ENCODE measurements at regions not wholly inside any gene's neighbourhood (a gene's known extent, or its start where the extent isn't known, plus 50 kb on each side); places are given as distances from the start of the nearest gene placed in this dataset.
"Not testable (repeated sequence)": the region's sequence is repeated elsewhere in the genome, so short reads cannot be mapped to it uniquely, and the experiment has no call there.

- H3K36me3 Mint-ChIP-seq (ENCODE audit: low read depth); H3K4me1 Mint-ChIP-seq; H3K9me3 Mint-ChIP-seq; H3K27ac Mint-ChIP-seq; H3K27me3 Mint-ChIP-seq; H3K4me3 Mint-ChIP-seq; DNase-seq; intact Hi-C loops (cut with micrococcal nuclease); ATAC-seq (ENCODE audit: low read depth); CTCF ChIA-PET; POLR2A ChIA-PET: not testable (repeated sequence)
Observed at GRCh38 chr14:105718787-105719186, 192.4 kb downstream of the TMEM121 start.

GRCh38 chr14:105720106-105720505 lies 193.7 kb downstream of the TMEM121 start:
- H3K4me3 Mint-ChIP-seq; H3K4me1 Mint-ChIP-seq; intact Hi-C loops (cut with micrococcal nuclease); DNase-seq; CTCF ChIA-PET; H3K36me3 Mint-ChIP-seq (ENCODE audit: low read depth); H3K27ac Mint-ChIP-seq; ATAC-seq (ENCODE audit: low read depth); POLR2A ChIA-PET; H3K27me3 Mint-ChIP-seq; H3K9me3 Mint-ChIP-seq: not testable (repeated sequence)

DNA sequence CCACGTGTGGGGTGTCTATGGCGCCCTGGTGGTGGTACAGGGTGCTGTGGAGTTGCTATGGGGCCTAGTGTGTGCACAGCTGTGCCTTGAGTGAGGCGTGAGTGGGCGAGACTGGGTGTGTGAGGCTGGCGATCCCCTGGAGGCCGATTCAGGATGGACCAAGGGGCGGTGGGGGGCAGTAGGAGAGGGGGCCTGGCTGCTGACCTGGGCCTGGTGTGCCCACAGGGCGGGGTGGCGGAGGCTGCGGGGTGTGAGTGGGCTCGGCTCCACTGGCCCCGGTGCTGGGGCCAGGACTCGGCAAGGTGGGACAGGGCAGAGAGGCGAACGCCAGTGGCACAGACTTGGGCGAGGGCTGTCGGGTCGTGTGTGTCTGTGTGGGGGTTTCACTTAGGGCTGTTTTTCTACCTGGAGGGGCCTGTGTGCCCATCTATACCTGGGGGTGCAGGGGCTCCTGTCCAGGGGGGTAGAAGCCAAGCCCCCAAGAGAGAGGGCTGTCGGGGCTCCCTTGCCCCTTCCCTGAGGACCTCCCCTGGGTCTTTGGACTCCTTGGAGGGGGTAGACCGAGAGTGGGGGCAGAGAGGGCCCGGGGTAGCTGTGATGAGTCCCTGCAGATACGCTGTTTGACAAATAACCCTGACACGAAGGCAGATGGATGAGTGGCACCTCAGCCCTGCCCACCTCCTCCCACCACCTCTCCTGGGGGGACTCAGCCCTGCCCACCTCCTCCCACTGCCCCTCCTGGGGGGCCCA lies 194.6 kb downstream of the TMEM121 start:
- H3K36me3 Mint-ChIP-seq (ENCODE audit: low read depth); intact Hi-C loops (cut with micrococcal nuclease); POLR2A ChIA-PET; H3K27ac Mint-ChIP-seq; DNase-seq; H3K27me3 Mint-ChIP-seq; H3K9me3 Mint-ChIP-seq; ATAC-seq (ENCODE audit: low read depth); CTCF ChIA-PET; H3K4me3 Mint-ChIP-seq; H3K4me1 Mint-ChIP-seq: not testable (repeated sequence)

- not testable (repeated sequence) for ATAC-seq (ENCODE audit: low read depth)
Observed at GRCh38 chr14:105721602-105721970, 195.2 kb downstream of the TMEM121 start.

DNA sequence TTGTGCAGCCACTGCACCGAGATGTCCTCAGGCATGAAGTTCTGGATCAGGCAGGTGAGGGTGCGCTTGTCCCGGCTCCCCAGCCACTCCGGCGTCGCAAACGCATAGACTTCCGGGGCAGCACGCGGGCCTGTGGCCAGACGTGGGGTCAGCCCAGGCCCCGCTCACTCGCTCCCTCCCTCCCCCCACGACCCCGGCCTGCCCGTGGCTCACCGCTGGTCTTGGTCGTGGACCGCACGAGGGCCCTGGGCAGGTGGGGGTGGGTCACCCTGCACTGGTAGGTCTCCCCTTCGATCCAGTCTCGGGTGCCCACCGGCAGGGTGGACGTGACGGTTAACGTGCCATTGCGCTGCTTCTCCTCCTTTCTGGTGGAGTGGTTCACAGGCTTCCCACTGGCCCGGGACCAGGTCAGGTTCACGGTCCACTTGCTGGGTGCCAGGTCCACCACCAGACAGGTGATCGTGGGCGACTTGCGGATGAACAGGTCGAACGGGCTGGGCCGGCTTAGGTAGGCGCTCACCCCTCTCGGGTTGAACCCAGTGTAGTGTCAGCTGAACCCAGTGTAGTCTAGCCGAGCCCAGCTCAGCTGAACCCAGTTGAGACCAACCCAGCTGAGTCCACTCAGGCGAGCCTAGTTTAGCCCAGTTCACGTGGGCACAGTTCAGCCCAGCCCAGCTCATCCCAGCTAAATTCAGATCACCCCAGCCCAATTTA lies 195.8 kb downstream of the TMEM121 start:
- POLR2A ChIA-PET; ATAC-seq (ENCODE audit: low read depth); intact Hi-C loops (cut with micrococcal nuclease); DNase-seq; H3K4me1 Mint-ChIP-seq; H3K36me3 Mint-ChIP-seq (ENCODE audit: low read depth); H3K9me3 Mint-ChIP-seq; CTCF ChIA-PET; H3K27ac Mint-ChIP-seq; H3K4me3 Mint-ChIP-seq; H3K27me3 Mint-ChIP-seq: not testable (repeated sequence)

More at GRCh38 chr14:105721602-105721970, 195.2 kb downstream of the TMEM121 start:
- DNase-seq; CTCF ChIA-PET; H3K27ac Mint-ChIP-seq; H3K4me1 Mint-ChIP-seq; POLR2A ChIA-PET; H3K4me3 Mint-ChIP-seq; H3K27me3 Mint-ChIP-seq; intact Hi-C loops (cut with micrococcal nuclease); H3K36me3 Mint-ChIP-seq (ENCODE audit: low read depth); H3K9me3 Mint-ChIP-seq: not testable (repeated sequence)

- H3K27me3 Mint-ChIP-seq; H3K27ac Mint-ChIP-seq; H3K4me3 Mint-ChIP-seq; CTCF ChIA-PET; ATAC-seq (ENCODE audit: low read depth); H3K4me1 Mint-ChIP-seq; H3K36me3 Mint-ChIP-seq (ENCODE audit: low read depth); DNase-seq; POLR2A ChIA-PET; intact Hi-C loops (cut with micrococcal nuclease); H3K9me3 Mint-ChIP-seq: not testable (repeated sequence)
Observed at GRCh38 chr14:105723271-105723670, 196.9 kb downstream of the TMEM121 start.

DNA sequence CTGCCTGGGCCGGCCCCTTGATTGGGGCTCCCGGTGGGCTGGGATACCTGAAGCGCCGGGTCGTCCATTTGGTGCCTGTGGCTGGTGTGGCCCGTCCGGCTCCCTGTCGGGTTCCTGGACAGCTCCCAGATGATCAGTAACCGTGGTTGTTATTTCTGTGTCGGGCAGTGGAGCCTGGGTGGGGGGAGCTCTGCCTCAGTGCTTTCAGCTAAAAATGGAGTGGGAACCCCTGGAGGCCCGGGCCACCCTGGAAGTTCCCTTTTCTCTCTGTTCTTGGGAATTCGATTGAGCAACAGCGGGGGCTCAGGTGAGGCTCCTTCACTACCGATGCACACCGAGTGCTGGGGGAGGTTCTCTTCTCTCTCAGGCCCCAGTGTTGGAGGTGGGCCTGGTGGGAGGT lies 197.4 kb downstream of the TMEM121 start:
- intact Hi-C loops (cut with micrococcal nuclease); H3K4me3 Mint-ChIP-seq; DNase-seq; H3K4me1 Mint-ChIP-seq; CTCF ChIA-PET; H3K9me3 Mint-ChIP-seq; ATAC-seq (ENCODE audit: low read depth); H3K36me3 Mint-ChIP-seq (ENCODE audit: low read depth); H3K27ac Mint-ChIP-seq; H3K27me3 Mint-ChIP-seq: not testable (repeated sequence)
- POLR2A ChIA-PET: interaction anchor here (0.6 kb wide), 2 partner anchors 21 to 76 kb away, joined by 4 read pairs; no protein-coding TSS in a partner anchor

GRCh38 chr14:105729825-105730368 lies 203.5 kb downstream of the TMEM121 start:
- H3K9me3 Mint-ChIP-seq; ATAC-seq (ENCODE audit: low read depth); H3K27me3 Mint-ChIP-seq; H3K4me3 Mint-ChIP-seq; H3K27ac Mint-ChIP-seq; DNase-seq; CTCF ChIA-PET: not testable (repeated sequence)
- Mint-ChIP-seq H3K36me3 (ENCODE audit: low read depth) (peaks cover 11% of the 10 kb centered on the region), H3K4me1 (peaks cover 34% of the 10 kb centered on the region)
- POLR2A ChIA-PET: interaction anchor here (0.7 kb wide), 1 partner anchor 132 kb away, joined by 5 read pairs; no protein-coding TSS in a partner anchor
- intact Hi-C loops (cut with micrococcal nuclease): loop anchor here (10.0 kb wide), 1 partner anchor 45 kb away; no protein-coding TSS in a partner anchor

DNA sequence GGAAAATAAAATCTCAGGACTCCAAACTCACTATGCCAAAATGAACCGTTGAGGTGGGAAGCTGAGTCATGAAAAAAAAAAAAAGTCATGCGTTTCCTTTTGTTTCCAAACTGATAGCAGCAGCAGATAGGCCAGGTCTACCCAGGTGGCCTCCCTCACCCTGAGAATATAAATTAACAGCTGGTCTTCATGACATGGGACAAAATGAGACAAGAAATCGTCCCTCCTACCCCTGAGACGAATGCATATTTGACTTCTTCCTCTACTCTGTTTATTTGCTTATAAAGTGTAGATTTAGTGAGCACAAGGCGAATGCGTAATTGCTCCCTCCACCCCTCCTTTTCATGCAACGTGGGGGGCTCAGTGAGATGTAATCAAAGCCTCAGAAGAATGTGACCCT lies 204.3 kb downstream of the TMEM121 start:
- peak; percentile 14 for ATAC-seq (ENCODE audit: low read depth)
- POLR2A ChIA-PET: interaction anchor here (0.7 to 0.9 kb wide), 3 partner anchors 21 to 132 kb away, joined by 3 to 5 read pairs (median 4); no protein-coding TSS in a partner anchor
- Mint-ChIP-seq H3K27ac (peak overlapping the region; percentile 71), H3K4me1 (peaks cover 34% of the 10 kb centered on the region)
- H3K27me3 Mint-ChIP-seq; CTCF ChIA-PET; H3K4me3 Mint-ChIP-seq; H3K36me3 Mint-ChIP-seq (ENCODE audit: low read depth); DNase-seq; H3K9me3 Mint-ChIP-seq: not testable (repeated sequence)
- intact Hi-C loops (cut with micrococcal nuclease): loop anchor here (10.0 kb wide), 1 partner anchor 46 kb away; no protein-coding TSS in a partner anchor

- ATAC-seq (ENCODE audit: low read depth); H3K9me3 Mint-ChIP-seq; H3K4me3 Mint-ChIP-seq; H3K36me3 Mint-ChIP-seq (ENCODE audit: low read depth); H3K27me3 Mint-ChIP-seq; DNase-seq; CTCF ChIA-PET: not testable (repeated sequence)
- Mint-ChIP-seq H3K4me1 (peaks cover 34% of the 10 kb centered on the region), H3K27ac (peak overlapping the region; percentile 71)
- POLR2A ChIA-PET: interaction anchor here (0.8 to 0.9 kb wide), 2 partner anchors 22 to 87 kb away, joined by 3 to 4 read pairs; no protein-coding TSS in a partner anchor
- intact Hi-C loops (cut with micrococcal nuclease): loop anchor here (10.0 kb wide), 1 partner anchor 47 kb away; no protein-coding TSS in a partner anchor
Observed at GRCh38 chr14:105731221-105731985, 205.0 kb downstream of the TMEM121 start.
